Natural killer cell treated with Interleukin-12 subunit alpha and Interleukin-12 subunit beta and Interleukin-15 and Interleukin-18, amount 100 ng/mL, for 72 hours (primary cell): ENCODE measurements at regions not wholly inside any gene's neighbourhood (a gene's known extent, or its start where the extent isn't known, plus 50 kb on each side); places are given as distances from the start of the nearest gene placed in this dataset.

Experiments
- ATAC-seq, 2 donors: fragments of 150-1000 bp; cut with Tn5 transposase in 1 of 2; sonication (Bioruptor Pico), chemical (Tn5 transposase) in 1 of 2; 2 replicates each; pipeline ENCODE4 v1.10.0; 2021
- DNase-seq: peaks from one replicate; pipeline ENCODE4 v3.0.0; 2022; ENCODE audit warnings: low spot score
- H3K27ac Mint-ChIP-seq, 2 donors: 1 replicate in 1 of 2; 2 replicates in 1 of 2; pipeline ENCODE4 v1.8.0; 2022; ENCODE audit warnings: mixed read lengths in 2 of 2, mild to moderate bottlenecking in 1 of 2, moderate library complexity in 1 of 2
- H3K27me3 Mint-ChIP-seq, 2 donors: 1 replicate in 1 of 2; 2 replicates in 1 of 2; pipeline ENCODE4 v1.8.0; 2022; ENCODE audit warnings: mixed read lengths in 2 of 2
- H3K36me3 Mint-ChIP-seq: one replicate; pipeline ENCODE4 v1.8.0; 2022; ENCODE audit warnings: mixed read lengths
- H3K4me1 Mint-ChIP-seq, 2 donors: 1 replicate in 1 of 2; 2 replicates in 1 of 2; pipeline ENCODE4 v1.8.0; 2022; ENCODE audit warnings: low read depth in 2 of 2, mixed read lengths in 2 of 2, mild to moderate bottlenecking in 1 of 2
- H3K4me3 Mint-ChIP-seq: one replicate; pipeline ENCODE4 v1.8.0; 2022; ENCODE audit warnings: mixed read lengths
- H3K9me3 Mint-ChIP-seq: 2 replicates; pipeline ENCODE4 v1.8.0; 2022; ENCODE audit warnings: mixed read lengths

GRCh38 chr12:115341442-115341841, 657.5 kb upstream of the TBX3 start:
- DNase-seq (no peak), ATAC-seq (no peak)
- no peak overlapping the region for H3K27ac Mint-ChIP-seq
- H3K4me1 Mint-ChIP-seq: no peaks in the 10 kb centered on the region
- no peaks in the 10 kb centered on the region for H3K36me3 Mint-ChIP-seq
- peaks cover 8% of the 10 kb centered on the region for H3K9me3 Mint-ChIP-seq
- H3K4me3 Mint-ChIP-seq: no peak overlapping the region
- no peaks in the 10 kb centered on the region for H3K27me3 Mint-ChIP-seq

DNA sequence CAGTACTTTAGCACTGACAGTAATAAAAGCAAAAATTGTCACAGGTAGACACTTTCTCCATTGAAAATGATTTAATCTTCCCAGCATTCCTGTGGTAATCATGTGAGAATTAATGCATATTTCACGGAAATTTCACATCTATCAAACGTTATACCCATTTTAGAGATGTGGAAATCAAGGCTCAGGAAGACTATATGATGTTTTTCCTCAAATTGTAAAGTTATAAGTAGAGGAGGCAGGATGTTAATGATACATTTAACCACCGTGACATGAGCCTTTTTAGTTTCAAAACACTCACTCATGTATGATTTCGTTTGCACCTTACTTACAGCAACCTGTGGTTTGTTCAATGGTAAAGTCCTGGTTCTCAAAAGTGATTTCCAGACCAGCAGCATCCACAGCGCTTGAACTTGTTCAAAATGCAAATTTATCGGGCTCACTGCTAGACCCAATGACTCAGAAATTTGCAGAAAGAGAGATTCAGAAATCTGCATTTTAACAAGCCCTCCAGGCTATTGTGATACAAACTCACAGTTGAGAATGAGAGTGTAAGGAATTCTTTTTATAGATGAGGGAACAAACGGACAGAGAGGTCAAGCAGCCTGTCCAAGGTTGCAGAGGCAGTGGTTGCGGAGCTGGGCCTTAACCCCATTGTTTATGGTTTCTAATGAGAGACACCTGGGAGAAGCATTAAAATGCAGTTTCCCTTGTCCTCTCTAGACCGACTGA, 654.8 kb upstream of the TBX3 start:
- Mint-ChIP-seq H3K4me1 (no peaks in the 10 kb centered on the region), H3K36me3 (no peaks in the 10 kb centered on the region), H3K27me3 (no peaks in the 10 kb centered on the region), H3K9me3 (peaks cover 11% of the 10 kb centered on the region), H3K27ac (no peak overlapping the region), H3K4me3 (no peak overlapping the region)
- DNase-seq: no peak
- no peak for ATAC-seq

- Mint-ChIP-seq H3K4me3 (no peak overlapping the region), H3K27ac (no peak overlapping the region), H3K27me3 (no peaks in the 10 kb centered on the region), H3K36me3 (no peaks in the 10 kb centered on the region), H3K4me1 (no peaks in the 10 kb centered on the region), H3K9me3 (peaks cover 6% of the 10 kb centered on the region)
- no peak for ATAC-seq
- DNase-seq: no peak
Measured at GRCh38 chr12:115337693-115338543, 653.9 kb upstream of the TBX3 start.

- Mint-ChIP-seq H3K27ac (no peak overlapping the region), H3K4me1 (no peaks in the 10 kb centered on the region), H3K9me3 (peaks cover 2% of the 10 kb centered on the region), H3K4me3 (no peak overlapping the region), H3K27me3 (no peaks in the 10 kb centered on the region), H3K36me3 (no peaks in the 10 kb centered on the region)
- no peak for DNase-seq
- no peak for ATAC-seq
Measured at GRCh38 chr12:115336506-115336905, 652.5 kb upstream of the TBX3 start.

- no peak overlapping the region for H3K4me3 Mint-ChIP-seq
- H3K9me3 Mint-ChIP-seq: peaks cover 2% of the 10 kb centered on the region
- no peaks in the 10 kb centered on the region for H3K36me3 Mint-ChIP-seq
- ATAC-seq (no peak), DNase-seq (no peak)
- no peaks in the 10 kb centered on the region for H3K27me3 Mint-ChIP-seq
- no peaks in the 10 kb centered on the region for H3K4me1 Mint-ChIP-seq
- no peak overlapping the region for H3K27ac Mint-ChIP-seq
Measured at GRCh38 chr12:115335594-115335993, 651.6 kb upstream of the TBX3 start.

- DNase-seq (no peak), ATAC-seq (no peak)
- H3K27ac Mint-ChIP-seq: no peak overlapping the region
- no peaks in the 10 kb centered on the region for H3K4me1 Mint-ChIP-seq
- H3K9me3 Mint-ChIP-seq: peaks cover 2% of the 10 kb centered on the region
- no peak overlapping the region for H3K4me3 Mint-ChIP-seq
- H3K27me3 Mint-ChIP-seq: no peaks in the 10 kb centered on the region
- no peaks in the 10 kb centered on the region for H3K36me3 Mint-ChIP-seq
Measured at GRCh38 chr12:115335048-115335447, 651.1 kb upstream of the TBX3 start.

DNA sequence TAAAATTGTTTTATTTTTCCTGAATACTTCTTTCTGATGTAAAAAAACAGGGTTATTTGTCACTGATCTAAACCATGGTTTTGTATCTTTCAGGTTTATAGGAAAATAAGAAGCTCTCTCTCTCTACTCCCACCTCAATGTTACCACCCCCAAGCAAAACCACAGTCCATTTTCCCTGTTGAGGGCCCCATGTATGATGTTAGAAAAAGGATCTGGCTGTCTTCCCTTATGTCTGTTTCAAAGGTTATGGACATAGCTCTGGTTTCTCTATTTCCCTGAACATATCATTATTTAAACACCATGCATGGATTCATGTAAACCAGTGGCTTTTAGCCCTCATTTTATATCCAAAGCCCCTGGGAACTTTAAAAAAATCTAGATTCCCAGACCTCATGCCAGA, 649.0 kb upstream of the TBX3 start:
- no peak for DNase-seq
- no peak overlapping the region for H3K27ac Mint-ChIP-seq
- ATAC-seq: no peak
- H3K4me3 Mint-ChIP-seq: no peak overlapping the region
- H3K36me3 Mint-ChIP-seq: no peaks in the 10 kb centered on the region
- no peaks in the 10 kb centered on the region for H3K27me3 Mint-ChIP-seq
- H3K9me3 Mint-ChIP-seq: peaks cover 2% of the 10 kb centered on the region
- H3K4me1 Mint-ChIP-seq: no peaks in the 10 kb centered on the region

DNA sequence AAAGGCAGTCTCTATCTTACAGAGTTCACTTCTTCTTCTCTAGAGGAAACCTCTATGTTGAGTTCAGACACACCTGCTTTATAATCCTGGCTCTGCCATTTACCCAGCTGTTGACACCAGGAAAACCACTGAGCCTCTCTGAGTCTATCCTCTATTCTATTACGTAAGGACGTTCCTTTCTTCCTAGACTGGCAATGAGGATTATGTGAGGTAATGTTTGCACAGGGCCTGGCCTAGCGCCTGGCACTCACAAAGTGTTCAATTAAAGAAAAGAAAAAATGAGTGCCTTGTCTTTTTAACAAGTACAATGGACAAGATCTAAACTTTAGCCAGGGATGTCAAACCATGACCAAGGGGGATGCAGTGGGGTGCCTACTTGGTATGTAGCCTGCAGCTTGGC, 641.9 kb upstream of the TBX3 start:
- Mint-ChIP-seq H3K9me3 (peaks cover 10% of the 10 kb centered on the region), H3K27ac (no peak overlapping the region), H3K36me3 (peaks cover 4% of the 10 kb centered on the region), H3K4me1 (no peaks in the 10 kb centered on the region), H3K4me3 (no peak overlapping the region), H3K27me3 (peaks cover 0 to 2% of the 10 kb centered on the region in 2 donors)
- DNase-seq: no peak
- no peak for ATAC-seq

GRCh38 chr12:115324949-115325593, 641.1 kb upstream of the TBX3 start:
- Mint-ChIP-seq H3K36me3 (peaks cover 4% of the 10 kb centered on the region), H3K27me3 (peaks cover 0 to 2% of the 10 kb centered on the region in 2 donors), H3K4me1 (no peaks in the 10 kb centered on the region), H3K27ac (no peak overlapping the region), H3K4me3 (no peak overlapping the region), H3K9me3 (peaks cover 11% of the 10 kb centered on the region)
- ATAC-seq (no peak), DNase-seq (no peak)

DNA sequence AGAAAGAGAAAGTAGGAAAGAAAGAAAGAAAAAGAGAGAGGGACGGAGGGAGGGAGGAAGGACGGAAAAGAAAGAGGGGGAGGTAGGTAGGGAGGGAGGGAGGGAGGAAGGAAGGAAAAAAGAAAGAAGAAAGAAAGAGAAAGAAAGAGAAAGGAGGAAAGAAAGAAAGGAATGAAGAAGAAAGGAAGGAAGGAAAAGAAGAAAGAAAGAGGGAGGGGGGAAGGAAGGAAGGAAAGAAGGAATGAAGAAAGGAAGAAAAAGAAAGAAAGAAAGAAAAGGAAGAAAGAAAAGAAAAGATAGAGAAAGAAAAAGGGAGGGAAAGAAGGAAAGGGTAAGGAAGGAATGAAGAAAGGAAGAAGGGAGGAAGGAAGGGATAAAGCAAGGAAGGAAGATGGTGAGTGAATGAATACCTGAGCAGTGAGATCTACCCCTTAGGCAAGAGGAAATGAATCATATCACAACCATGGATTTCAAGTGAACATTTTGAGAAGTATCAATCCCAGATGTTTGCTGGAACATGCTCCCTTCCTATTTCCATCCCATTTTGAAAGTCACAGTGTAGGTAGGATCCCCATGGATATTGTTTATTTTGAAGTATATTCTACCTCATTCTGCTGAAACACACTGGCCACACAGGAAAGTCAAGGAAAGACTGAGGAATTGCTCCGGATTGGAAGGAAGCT, 639.4 kb upstream of the TBX3 start:
- ATAC-seq: no peak
- peaks cover 0 to 2% of the 10 kb centered on the region in 2 donors for H3K27me3 Mint-ChIP-seq
- peaks cover 4% of the 10 kb centered on the region for H3K36me3 Mint-ChIP-seq
- DNase-seq: no peak
- H3K4me1 Mint-ChIP-seq: no peaks in the 10 kb centered on the region
- H3K9me3 Mint-ChIP-seq: peaks cover 11% of the 10 kb centered on the region
- no peak overlapping the region for H3K27ac Mint-ChIP-seq
- no peak overlapping the region for H3K4me3 Mint-ChIP-seq

- H3K9me3 Mint-ChIP-seq: peaks cover 11% of the 10 kb centered on the region
Measured at GRCh38 chr12:115322275-115322674, 638.3 kb upstream of the TBX3 start.

GRCh38 chr12:115320967-115321366, 637.0 kb upstream of the TBX3 start:
- no peak for DNase-seq
- no peak for ATAC-seq
- Mint-ChIP-seq H3K9me3 (peaks cover 11% of the 10 kb centered on the region), H3K4me3 (no peak overlapping the region), H3K36me3 (peaks cover 4% of the 10 kb centered on the region), H3K27ac (no peak overlapping the region), H3K27me3 (peaks cover 0 to 2% of the 10 kb centered on the region in 2 donors), H3K4me1 (no peaks in the 10 kb centered on the region)

More at GRCh38 chr12:115322275-115322674, 638.3 kb upstream of the TBX3 start:
- Mint-ChIP-seq H3K4me3 (no peak overlapping the region), H3K36me3 (peaks cover 4% of the 10 kb centered on the region), H3K27me3 (peaks cover 0 to 2% of the 10 kb centered on the region in 2 donors), H3K27ac (no peak overlapping the region), H3K4me1 (no peaks in the 10 kb centered on the region)
- ATAC-seq (no peak), DNase-seq (no peak)

DNA sequence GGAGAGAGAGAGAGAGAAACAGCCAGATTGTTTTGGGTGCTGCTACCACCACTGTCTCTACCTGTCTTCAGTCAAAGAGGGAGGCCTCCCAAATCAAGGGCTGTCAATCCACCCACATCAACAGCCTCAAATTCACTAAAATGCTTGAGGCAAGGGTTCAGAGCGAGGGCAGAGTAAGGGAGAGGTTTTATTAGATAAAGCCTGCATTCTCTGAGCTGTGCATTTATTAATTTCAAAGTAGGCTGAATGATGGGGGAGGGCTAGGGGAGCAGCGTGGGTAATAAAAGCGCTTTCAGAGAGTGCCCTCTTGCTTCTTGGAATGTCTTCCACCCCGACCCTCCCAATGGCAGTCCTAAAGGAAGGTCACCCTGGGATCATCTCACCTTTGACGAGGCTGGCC, 636.5 kb upstream of the TBX3 start:
- Mint-ChIP-seq H3K9me3 (peaks cover 11% of the 10 kb centered on the region), H3K4me1 (no peaks in the 10 kb centered on the region), H3K27me3 (peaks cover 0 to 2% of the 10 kb centered on the region in 2 donors), H3K36me3 (peaks cover 4% of the 10 kb centered on the region), H3K27ac (no peak overlapping the region), H3K4me3 (no peak overlapping the region)
- no peak for ATAC-seq
- DNase-seq: no peak
